HG03439 (cell line): ENCODE measurements at regions not wholly inside any gene's neighbourhood (a gene's known extent, or its start where the extent isn't known, plus 50 kb on each side); places are given as distances from the start of the nearest gene placed in this dataset.

Source experiments
- ATAC-seq: cut with Tn5 transposase; IDR thresholded peaks from one replicate; pipeline ENCODE4 v1.9.1; 2021; ENCODE audit warnings: mild to moderate bottlenecking, moderate library complexity; ENCODE audit not compliant: unreplicated experiment

DNA sequence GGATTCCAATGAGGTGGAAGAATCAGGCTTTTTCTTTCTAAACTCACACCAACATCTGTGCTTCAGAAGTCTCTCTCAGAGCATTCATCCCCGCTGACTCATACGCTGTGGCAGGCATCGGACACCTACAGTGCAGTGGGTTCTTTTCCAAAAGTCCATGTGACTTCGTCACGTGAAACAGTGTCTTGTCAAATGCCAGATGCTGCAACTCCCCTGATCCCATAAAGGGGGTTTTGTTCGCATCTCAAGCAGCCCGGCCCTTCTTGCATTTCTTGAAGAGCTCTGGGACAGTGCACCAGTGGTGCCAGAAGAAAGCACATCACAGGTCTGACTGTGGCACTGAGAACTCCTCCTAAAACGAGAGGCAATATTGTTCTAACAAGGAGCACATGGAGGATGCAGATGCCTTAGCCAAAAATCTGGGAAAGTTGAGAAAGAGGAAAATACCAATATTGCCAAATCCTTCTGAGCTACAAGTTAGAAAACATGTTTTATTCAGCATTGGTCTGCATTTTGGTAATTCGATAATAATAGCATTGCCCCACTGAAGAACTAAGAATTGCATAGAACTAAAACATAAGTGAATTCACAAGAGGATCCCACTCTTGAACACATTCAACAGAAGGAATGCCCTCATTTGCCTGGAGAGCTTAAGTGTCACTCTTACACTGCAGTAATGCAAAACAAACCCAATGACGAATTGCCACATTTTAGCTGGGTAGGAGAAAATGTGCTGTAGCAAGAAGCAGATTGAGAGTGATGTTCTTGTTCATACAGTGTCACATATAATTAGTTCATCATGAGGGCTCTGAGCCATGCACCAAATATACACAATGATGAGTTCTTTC, 204.4 kb downstream of the CXCL12 start:
- ATAC-seq: no peak

DNA sequence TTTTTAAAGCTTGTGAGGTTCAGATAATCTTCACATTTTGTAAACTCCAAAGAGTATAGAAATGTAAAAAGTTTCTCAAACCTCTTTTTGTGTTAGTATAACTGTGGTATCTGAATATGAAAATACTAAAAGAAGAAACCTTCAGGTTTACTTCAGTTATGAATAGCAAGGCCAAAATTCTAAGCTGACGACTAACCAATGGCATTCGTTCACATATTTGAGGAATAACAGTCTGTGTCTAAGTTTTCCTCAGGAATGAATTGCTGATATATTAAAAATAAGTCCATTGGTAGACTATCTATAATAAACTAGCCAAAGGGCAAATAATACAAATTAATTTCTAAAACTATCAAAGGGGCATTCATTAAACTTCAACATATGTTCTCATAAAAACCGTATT, 206.0 kb downstream of the CXCL12 start:
- ATAC-seq: no peak

DNA sequence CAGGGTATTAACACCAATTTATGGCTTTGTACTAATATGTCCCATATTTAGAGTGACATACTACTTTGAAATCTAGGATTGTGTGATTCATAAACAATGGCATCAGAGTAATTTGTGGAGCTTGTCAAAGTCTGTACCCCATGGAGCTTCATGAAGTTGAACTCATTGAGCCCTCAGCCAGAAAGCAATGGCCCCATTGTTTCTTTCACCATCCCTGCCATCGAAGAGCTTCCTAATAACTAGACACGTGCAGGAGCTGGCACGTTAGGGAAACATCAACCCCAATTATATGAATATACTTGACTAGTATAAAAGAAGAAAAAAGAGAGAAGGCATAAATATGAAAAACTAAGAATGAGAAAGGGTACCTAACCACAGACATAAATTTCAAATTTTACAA, 206.6 kb downstream of the CXCL12 start:
- ATAC-seq: no peak

DNA sequence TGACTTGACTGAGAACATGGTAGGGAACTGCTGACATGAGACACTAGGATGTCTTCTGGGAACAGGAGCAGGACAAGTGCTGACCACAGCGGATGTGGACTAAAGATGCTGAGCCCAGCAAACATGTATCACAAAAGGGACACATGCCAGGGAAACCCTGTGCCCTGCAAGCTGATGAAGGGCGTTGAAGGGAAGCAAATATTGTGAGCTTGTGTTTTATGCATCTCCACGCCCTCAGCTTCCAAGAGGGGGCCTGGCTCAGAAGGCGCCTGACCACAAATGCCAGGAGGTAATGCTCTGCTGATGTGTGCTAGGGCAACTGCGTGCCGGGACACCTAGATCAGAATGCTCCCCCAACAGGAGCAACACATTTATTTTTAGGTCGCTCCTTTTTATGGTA, 207.3 kb downstream of the CXCL12 start:
- ATAC-seq: no peak

DNA sequence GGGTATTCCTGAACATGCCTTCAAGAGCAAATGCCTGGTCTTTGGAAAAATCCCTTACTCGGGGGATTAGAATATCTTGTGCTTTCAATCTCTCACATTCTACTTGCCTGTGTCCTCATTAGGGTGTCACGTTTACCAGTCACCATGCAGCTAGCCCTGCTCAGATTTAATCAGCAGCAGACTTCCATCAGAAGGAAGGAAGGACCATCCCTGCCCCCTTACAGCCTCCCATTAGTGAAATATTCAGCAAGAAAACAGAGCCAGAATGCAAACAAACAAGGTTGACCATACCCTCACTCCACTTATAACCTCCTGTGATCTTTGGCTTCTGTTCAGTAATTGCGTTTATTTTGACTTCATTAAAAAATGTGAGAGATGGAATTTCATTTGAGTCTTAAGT, 208.6 kb downstream of the CXCL12 start:
- no peak for ATAC-seq

DNA sequence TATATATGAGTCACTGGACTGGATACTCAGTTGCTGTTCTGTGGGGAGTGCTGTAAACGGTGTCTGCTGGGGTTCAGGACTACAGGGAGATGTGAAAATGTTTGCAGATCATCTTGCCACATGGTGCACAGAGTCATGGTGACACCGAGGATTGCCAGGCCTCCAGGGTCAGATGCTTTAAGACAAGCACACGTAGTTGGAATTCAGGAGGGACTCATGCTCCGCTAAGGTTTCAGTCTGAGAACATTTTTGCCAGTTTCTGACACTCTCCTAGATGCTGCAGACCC, 211.3 kb downstream of the CXCL12 start:
- no peak for ATAC-seq

DNA sequence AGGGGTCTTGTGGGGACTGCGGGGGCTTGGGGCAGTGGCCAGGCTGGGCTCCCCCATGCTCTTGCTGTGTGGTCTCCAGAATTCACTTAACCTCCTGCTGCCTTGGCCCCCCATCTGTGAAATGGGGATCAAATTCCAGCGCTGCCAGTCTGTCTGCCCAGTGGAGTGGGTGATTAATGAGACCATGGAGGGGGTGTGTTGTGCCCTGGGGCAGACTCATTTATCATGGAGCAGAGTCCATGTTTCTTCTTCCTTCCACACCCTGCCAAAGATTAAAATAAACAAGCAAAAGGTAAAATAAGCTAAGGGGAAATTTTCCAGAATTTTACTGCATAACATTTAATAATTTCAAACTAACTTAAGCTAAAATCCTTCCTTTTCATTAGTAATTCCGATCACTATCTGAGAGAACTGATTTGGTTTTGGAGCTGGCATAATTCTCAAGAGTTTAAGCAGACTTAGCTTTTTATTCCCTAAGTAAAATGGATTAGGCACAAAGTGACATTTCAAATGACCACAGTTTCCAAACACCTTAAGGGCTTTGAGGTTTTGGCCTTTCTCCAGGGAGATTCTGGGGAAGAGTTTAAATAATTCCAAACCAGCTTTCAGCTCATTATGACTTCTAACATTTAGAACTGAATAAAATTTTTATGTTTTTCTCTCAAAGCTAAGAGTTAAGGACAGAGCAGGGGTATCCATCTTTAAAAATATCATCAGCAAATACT, 211.9 kb downstream of the CXCL12 start:
- no peak for ATAC-seq

DNA sequence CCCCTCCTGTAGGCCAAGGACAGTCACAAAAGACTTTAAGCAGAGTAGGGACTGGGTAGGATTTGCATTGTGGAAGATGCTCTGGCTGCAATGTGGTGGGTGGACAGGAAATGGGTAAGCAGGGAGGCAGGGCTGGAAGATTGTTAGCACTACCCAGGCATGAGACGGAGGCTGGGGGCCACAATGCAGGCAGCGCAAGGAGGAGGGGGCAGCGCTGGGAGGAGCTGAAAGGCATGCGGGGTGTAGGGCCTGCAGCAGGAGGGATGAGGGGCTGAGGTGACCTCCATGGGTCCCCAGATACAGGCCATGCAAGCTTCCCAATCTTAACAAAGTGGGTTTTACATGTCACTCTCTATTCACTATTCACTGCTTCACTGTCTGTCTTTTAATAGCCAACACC, 213.1 kb downstream of the CXCL12 start:
- ATAC-seq: no peak

DNA sequence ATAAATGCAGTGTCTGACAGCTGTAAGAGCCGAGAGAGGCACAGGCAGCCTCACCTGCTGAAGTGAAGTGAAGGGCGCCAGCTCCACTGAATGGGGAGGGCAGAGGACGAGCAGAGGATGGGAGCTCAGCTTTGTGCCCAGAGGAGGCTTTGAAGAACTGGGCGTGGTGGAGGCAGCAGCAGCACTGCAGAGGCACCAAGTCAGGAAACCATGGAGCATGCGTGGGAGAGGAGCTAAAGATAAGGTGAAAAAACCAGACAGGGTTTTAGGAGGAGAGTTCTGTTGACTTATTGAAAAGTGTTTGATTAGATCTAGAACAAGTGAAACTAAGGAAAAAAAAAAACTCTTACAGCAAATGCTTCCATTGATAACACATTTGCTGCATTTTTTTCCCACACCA, 216.4 kb downstream of the CXCL12 start:
- no peak for ATAC-seq

DNA sequence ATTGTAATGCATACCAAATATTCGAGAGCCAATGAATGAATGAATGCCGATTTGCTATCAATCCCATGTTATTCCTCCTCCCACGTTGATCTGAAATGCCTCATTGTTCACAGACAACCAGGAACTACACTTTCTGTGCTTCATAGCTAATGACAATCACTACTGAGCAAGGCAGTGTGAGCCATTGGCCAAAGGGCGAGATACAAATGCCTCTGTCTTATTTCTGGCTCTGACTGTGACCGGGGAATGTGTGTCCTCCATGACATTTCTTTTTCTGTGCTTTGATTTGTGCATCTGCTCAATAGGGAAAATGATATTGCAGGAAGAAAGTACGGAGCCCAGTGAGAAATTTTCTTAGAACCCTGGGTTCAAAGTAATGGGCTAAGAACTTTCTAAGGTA, 217.1 kb downstream of the CXCL12 start:
- no peak for ATAC-seq

DNA sequence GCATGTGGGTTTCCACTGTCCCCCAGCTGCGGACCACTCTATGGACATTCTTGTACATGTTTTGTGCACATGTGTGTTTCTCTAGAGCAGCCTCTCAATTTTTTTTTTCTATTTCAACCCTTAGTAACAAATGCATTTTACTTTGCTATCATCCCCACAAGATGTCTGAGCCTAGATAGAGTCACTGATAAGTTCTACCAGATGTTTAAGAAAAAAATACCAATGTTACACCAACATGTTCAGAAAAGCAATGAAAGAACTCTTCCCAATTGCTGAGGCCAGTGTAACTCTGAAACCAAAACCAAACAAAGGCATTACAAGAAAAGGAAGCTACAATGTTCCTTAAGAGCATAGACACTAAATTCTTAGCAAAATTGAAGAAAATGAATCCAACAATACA, 218.5 kb downstream of the CXCL12 start:
- no peak for ATAC-seq

DNA sequence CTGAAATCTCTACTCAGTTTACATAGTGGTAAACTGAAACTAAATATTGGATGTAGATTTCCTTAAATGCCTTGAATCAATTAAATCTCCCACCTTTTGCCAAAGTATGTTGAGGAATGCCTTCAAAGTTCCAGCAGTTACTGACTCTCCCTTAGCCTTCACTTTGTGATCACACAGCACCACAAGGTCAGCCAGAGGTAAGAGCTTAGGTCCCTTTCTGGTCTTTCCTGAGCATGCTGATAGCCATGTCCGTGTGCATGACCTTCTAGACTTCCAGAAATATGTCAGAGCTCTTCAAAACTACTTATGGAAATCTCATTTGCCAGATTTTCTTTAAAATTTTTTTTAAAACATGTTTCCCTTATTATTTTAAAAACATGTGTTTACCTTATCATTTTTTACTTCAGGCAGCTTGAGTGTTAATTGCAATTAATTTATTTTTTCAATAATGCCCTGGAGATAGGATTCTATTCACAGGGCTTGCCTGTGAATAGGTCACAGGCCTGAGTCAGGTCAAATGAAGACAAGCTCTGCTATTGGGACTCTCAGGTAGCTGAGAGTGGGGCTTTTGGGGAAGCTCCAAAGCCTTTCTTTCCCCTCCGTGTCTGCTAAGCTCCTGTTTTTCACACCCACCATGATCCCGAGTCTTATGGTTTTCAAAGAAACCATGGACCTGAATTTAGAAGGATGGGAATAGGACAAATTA, 220.5 kb downstream of the CXCL12 start:
- no peak for ATAC-seq

DNA sequence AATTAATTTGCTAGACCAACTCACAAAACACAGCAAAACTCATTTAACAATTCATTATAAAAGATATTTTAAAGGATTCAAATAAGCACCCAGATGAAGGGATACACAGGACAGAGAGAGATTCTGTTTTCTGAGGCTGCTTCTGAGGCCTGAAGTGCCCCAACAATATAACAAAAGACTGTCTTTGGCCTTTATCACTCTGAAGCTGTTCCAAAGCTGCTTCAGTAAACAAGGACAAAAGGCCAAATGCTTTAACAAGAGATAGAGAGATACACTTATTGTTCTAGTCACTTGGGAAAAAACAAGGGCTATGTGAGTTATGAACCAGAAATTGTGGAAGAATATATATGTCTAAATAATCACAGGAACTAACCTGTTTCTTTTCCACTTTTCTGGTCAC, 223.7 kb downstream of the CXCL12 start:
- ATAC-seq: no peak

DNA sequence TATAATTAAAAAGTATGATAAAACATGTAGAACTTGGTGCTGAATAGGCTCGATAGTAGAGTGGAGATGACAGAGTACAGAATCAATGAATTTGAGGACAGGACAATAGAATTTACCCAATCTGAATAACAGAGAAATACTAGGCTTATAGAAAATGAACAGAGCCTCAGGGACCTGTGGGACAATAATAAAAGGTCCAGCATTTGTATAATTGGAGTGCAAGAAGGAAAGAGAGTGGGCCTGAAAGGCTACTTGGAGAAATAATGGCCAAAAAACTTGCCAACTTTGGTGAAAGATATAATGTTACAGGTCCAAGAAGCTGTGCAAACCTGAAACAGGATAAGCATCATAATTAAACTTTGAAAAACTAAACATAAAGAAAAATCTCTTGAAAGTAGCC, 227.3 kb downstream of the CXCL12 start:
- ATAC-seq: no peak

DNA sequence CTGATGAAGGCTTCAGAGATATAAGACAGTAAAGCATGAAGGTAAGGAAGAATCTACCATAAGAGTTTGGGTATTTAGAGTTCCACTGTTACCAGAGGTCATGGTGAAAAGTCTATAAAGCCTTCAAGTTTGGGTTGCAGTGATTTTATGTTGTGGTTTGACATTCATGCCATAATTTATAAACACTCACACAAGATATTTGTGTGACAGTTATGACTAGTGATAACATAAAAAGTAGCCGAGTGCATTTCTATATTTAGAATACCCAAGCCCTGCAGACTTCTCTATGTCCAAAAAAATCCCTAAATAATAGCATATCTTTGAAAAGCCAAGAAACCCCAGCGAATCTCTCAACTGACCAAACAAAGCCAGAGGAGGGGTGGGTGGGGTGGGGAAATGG, 229.9 kb downstream of the CXCL12 start:
- no peak for ATAC-seq

DNA sequence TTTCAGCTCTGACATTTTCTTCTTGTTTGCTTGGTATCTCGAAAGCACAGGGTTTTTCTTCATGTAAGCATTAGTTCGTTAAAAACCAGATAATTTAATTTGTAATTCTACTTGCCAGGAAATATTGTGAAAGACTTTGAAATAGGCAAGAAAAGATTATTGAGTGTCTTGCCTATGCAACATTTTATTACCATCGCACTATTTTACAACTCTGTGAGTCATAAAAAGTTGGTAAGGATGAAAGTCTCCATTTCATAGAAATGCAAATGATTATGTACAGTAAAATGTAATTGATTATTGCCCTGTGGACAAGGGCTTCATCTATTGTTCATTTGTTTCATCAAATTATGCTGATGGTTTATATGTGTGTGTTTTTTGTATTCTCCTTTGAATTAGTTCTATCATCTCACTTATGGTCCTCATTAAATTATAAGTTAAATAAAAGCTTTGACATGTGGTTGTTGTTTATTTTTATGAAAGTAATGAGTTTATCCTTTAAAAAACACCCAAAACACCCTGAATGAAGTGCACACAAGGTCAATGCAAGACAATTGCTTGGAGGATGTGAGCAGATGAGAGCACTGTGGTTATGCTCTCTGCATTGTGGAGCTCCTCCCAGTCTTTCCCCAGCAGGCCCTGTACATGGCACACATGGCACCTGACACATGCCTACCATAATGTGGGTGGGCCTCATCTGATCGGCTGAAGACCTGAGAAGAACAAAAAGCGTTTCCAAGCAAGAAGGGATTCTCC, 230.8 kb downstream of the CXCL12 start:
- ATAC-seq: no peak

DNA sequence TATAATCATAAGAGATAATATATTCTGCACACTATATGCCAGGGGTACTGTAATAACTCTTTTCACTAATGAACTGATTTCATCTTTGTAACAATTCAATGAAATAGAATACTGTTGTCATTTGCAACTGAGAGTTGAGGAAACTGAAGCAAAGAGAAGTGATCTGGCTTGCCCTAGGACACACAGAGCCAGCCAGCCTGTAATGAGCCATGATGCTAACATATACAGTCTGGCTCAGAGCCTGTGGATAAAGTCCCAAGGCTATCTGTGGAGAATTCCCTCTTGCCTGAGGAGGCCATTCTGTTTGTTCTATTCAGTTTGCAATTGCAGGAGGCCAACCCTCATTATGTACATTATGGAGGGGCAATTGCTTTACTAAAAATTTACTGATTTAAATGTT, 241.3 kb downstream of the CXCL12 start:
- no peak for ATAC-seq

DNA sequence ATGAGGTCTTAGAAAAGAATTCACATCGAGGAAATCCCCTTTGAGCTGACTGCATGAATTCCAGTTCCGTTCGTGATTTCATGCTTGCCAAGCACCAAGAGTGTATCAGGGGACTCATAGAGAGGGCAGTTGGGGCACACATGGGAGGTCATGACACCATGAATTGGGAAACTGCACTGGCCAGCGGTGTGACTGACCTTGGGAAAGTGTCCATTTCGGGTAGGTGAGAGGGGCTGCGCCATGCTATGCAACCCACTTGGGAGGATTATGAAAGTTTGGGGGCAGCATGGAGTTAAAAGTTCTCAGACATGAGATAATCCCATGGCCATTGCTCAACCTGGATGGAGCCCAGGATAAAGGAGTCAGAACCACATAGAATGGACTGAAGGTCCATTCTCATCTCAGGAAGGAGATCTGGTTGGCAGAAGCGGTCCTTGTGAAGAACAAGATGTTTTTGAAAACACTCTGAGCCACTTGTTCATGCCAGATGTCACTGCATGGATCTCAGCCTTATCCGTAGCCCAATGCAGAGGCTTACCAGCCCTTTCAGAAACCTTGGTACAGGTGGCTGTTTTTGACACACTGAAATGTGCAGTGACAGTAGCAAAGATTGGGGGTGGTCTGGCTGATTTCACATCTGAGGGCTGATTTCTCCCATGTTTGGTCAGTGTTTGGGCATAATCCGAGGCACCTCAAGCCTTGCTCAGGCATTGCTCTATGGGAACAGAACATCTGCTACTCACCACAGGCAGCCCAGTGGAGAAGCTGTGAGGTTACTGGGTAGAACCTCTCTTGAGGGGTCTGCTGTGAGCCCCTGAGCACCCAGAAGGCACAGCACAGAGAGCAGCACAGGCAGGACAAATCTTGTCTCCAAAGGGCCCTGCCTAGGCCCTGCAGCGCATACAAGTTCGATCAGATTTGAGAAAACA, 252.3 kb downstream of the CXCL12 start:
- no peak for ATAC-seq

DNA sequence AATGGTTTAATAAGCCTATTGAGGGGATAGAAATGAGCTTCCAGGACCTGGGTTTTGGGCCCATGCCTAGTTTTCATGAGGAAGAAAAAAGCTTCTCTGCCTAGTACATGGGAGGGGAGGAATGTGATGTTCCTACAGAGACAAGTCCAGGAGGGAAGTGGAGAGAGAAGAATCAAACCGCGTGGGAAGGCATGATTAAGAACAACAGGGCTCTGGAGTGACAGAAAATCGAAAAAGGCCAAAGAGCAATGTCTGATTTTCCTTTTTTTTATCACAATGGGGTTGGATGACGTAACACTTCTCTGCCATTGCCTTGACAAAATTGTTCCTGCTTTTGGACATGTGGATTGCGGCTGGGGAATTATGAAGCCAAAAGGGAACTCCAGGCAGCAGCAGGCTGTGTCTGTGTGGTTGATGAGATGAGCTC, 258.6 kb downstream of the CXCL12 start:
- no peak for ATAC-seq

DNA sequence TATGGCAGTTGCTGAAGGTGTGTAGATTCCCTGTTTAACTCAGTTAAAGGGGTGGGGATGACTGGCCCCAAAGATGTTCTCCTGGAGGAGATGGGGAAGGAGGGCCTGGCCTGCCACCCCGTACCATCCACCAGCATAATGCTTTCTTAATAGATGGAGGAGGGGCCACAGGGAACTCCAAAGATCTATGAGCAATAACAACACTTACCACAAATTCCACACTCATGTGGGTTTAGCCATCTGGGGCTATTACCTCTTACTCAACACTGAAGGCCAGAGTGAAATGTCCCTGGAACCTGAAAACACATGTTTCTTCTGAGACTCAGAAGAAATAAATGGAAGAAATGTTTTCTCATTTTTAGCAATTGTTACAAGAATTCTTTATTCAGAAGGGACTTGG, 259.0 kb downstream of the CXCL12 start:
- ATAC-seq: no peak
